CD4-positive, CD25-positive, alpha-beta regulatory T cell (primary cell): ENCODE measurements at regions not wholly inside any gene's neighbourhood (a gene's known extent, or its start where the extent isn't known, plus 50 kb on each side); places are given as distances from the start of the nearest gene placed in this dataset.

Experiments
- ATAC-seq, 2 donors: fragments of 150-1000 bp; cut with Tn5 transposase; one replicate each; pipeline ENCODE4 v1.10.0; 2021; ENCODE audit warnings: low read depth in 2 of 2, moderate number of reproducible peaks in 2 of 2, moderate library complexity in 1 of 2
- DNase-seq, 3 donors: peaks; one replicate each; pipeline versions ENCODE4 v3.0.0 to v3.0.0-alpha.2; 2012 to 2022; ENCODE audit warnings: mixed read lengths in 1 of 3
- H3K27ac ChIP-seq: one replicate; pipeline ENCODE4 v1.7.0; 2013; ENCODE audit warnings: mild to moderate bottlenecking, low read length; ENCODE audit not compliant: insufficient read depth, poor library complexity, severe bottlenecking
- H3K27me3 ChIP-seq: one replicate; pipeline ENCODE4 v1.7.0; 2013; ENCODE audit warnings: low read length; ENCODE audit not compliant: control insufficient read depth, insufficient read depth
- H3K36me3 ChIP-seq: one replicate; pipeline ENCODE4 v1.7.0; 2013; ENCODE audit warnings: mild to moderate bottlenecking, low read length, moderate library complexity; ENCODE audit not compliant: control insufficient read depth, insufficient read depth
- H3K4me1 ChIP-seq: 2 replicates; pipeline ENCODE4 v1.7.0; 2013; ENCODE audit warnings: mild to moderate bottlenecking, low read length; ENCODE audit not compliant: insufficient read depth, control insufficient read depth, poor library complexity, severe bottlenecking
- H3K4me3 ChIP-seq: one replicate; pipeline ENCODE4 v1.7.0; 2013; ENCODE audit warnings: low read depth, mild to moderate bottlenecking, low read length, moderate library complexity
- H3K9me3 ChIP-seq, 2 experiments: 1 replicate in 1 of 2; 2 replicates in 1 of 2; pipeline ENCODE4 v1.7.0; 2013; ENCODE audit warnings: low read length in 2 of 2, mild to moderate bottlenecking in 1 of 2, moderate library complexity in 1 of 2; ENCODE audit not compliant: control insufficient read depth in 2 of 2
- H3K27ac Mint-ChIP-seq, 3 donors: one replicate each; pipeline ENCODE4 v1.8.0; 2020 to 2022; ENCODE audit warnings: mild to moderate bottlenecking in 3 of 3, mixed read lengths in 3 of 3, moderate library complexity in 2 of 3
- H3K27me3 Mint-ChIP-seq: one replicate; pipeline ENCODE4 v1.8.0; 2022; ENCODE audit warnings: mild to moderate bottlenecking, mixed read lengths
- H3K36me3 Mint-ChIP-seq: one replicate; pipeline ENCODE4 v1.8.0; 2020; ENCODE audit warnings: mixed read lengths
- H3K4me1 Mint-ChIP-seq, 4 donors: one replicate each; pipeline ENCODE4 v1.8.0; 2020 to 2022; ENCODE audit warnings: mixed read lengths in 4 of 4, mild to moderate bottlenecking in 1 of 4
- H3K4me3 Mint-ChIP-seq, 4 donors: one replicate each; pipeline ENCODE4 v1.8.0; 2020 to 2022; ENCODE audit warnings: mild to moderate bottlenecking in 4 of 4, mixed read lengths in 4 of 4, moderate library complexity in 3 of 4
- H3K9me3 Mint-ChIP-seq, 7 donors: one replicate each; pipeline ENCODE4 v1.8.0; 2020 to 2022; ENCODE audit warnings: mixed read lengths in 7 of 7, mild to moderate bottlenecking in 3 of 7, moderate library complexity in 2 of 7

- no peaks in the 10 kb centered on the region for H3K9me3 Mint-ChIP-seq
- H3K27ac Mint-ChIP-seq = no peak overlapping the region
- Histone ChIP-seq H3K27me3 (no peaks in the 10 kb centered on the region), H3K4me1 (no peaks in the 10 kb centered on the region), H3K4me3 (no peak overlapping the region), H3K9me3 (no peaks in the 10 kb centered on the region), H3K27ac (no peak overlapping the region), H3K36me3 (no peaks in the 10 kb centered on the region)
- H3K4me1 Mint-ChIP-seq = no peaks in the 10 kb centered on the region
- DNase-seq (no peak), ATAC-seq (no peak)
- no peaks in the 10 kb centered on the region for H3K36me3 Mint-ChIP-seq
- no peaks in the 10 kb centered on the region for H3K27me3 Mint-ChIP-seq
- H3K4me3 Mint-ChIP-seq = no peak overlapping the region
Measured at GRCh38 chr5:66234241-66234640, 90.1 kb downstream of the SREK1 start.

- DNase-seq (no peak), ATAC-seq (no peak)
- H3K27me3 Mint-ChIP-seq = peaks cover 6% of the 10 kb centered on the region
- H3K36me3 ChIP-seq = no peaks in the 10 kb centered on the region
- no peak overlapping the region for H3K27ac Mint-ChIP-seq
- H3K9me3 Mint-ChIP-seq = peaks cover 0 to 1% (median 0%) of the 10 kb centered on the region in 7 donors
- H3K36me3 Mint-ChIP-seq = no peaks in the 10 kb centered on the region
- no peaks in the 10 kb centered on the region for H3K9me3 ChIP-seq
- H3K4me3 ChIP-seq = no peak overlapping the region
- H3K27me3 ChIP-seq = no peaks in the 10 kb centered on the region
- H3K4me1 Mint-ChIP-seq = no peaks in the 10 kb centered on the region
- H3K4me1 ChIP-seq = no peaks in the 10 kb centered on the region
- H3K4me3 Mint-ChIP-seq = no peak overlapping the region
- no peak overlapping the region for H3K27ac ChIP-seq
Measured at GRCh38 chr5:66238435-66238834, 94.3 kb downstream of the SREK1 start.

- no peaks in the 10 kb centered on the region for H3K4me1 Mint-ChIP-seq
- no peak overlapping the region for H3K4me3 Mint-ChIP-seq
- no peak overlapping the region for H3K4me3 ChIP-seq
- H3K9me3 ChIP-seq = no peaks in the 10 kb centered on the region
- no peak overlapping the region for H3K27ac Mint-ChIP-seq
- DNase-seq = peak in 1 of 3 donors; percentile 6
- no peaks in the 10 kb centered on the region for H3K27me3 ChIP-seq
- peaks cover 0 to 1% (median 0%) of the 10 kb centered on the region in 7 donors for H3K9me3 Mint-ChIP-seq
- ATAC-seq = no peak
- peaks cover 6% of the 10 kb centered on the region for H3K27me3 Mint-ChIP-seq
- H3K27ac ChIP-seq = no peak overlapping the region
- H3K36me3 ChIP-seq = no peaks in the 10 kb centered on the region
- H3K36me3 Mint-ChIP-seq = no peaks in the 10 kb centered on the region
- no peaks in the 10 kb centered on the region for H3K4me1 ChIP-seq
Measured at GRCh38 chr5:66239034-66239433, 94.9 kb downstream of the SREK1 start.

GRCh38 chr5:66241136-66241825, 97.2 kb downstream of the SREK1 start:
- peaks cover 6% of the 10 kb centered on the region for H3K27me3 Mint-ChIP-seq
- no peaks in the 10 kb centered on the region for H3K36me3 Mint-ChIP-seq

GRCh38 chr5:66242050-66242715, 98.1 kb downstream of the SREK1 start:
- H3K9me3 ChIP-seq = no peaks in the 10 kb centered on the region
- H3K4me1 ChIP-seq = no peaks in the 10 kb centered on the region
- no peak overlapping the region for H3K4me3 ChIP-seq
- Mint-ChIP-seq H3K27ac (no peak overlapping the region), H3K4me1 (no peaks in the 10 kb centered on the region), H3K27me3 (peaks cover 6% of the 10 kb centered on the region), H3K4me3 (no peak overlapping the region), H3K9me3 (peaks cover 0 to 1% (median 0%) of the 10 kb centered on the region in 7 donors), H3K36me3 (no peaks in the 10 kb centered on the region)
- no peak overlapping the region for H3K27ac ChIP-seq
- H3K36me3 ChIP-seq = no peaks in the 10 kb centered on the region
- ATAC-seq (no peak), DNase-seq (no peak)
- no peaks in the 10 kb centered on the region for H3K27me3 ChIP-seq

More at GRCh38 chr5:66241136-66241825, 97.2 kb downstream of the SREK1 start:
- no peak overlapping the region for H3K4me3 Mint-ChIP-seq
- H3K4me1 Mint-ChIP-seq = no peaks in the 10 kb centered on the region
- no peak overlapping the region for H3K4me3 ChIP-seq
- H3K4me1 ChIP-seq = no peaks in the 10 kb centered on the region
- no peak overlapping the region for H3K27ac ChIP-seq
- H3K9me3 ChIP-seq = no peaks in the 10 kb centered on the region
- no peak overlapping the region for H3K27ac Mint-ChIP-seq
- no peaks in the 10 kb centered on the region for H3K36me3 ChIP-seq
- H3K9me3 Mint-ChIP-seq = peaks cover 0 to 1% (median 0%) of the 10 kb centered on the region in 7 donors
- ATAC-seq (no peak), DNase-seq (no peak)
- no peaks in the 10 kb centered on the region for H3K27me3 ChIP-seq

- Histone ChIP-seq H3K4me3 (no peak overlapping the region), H3K9me3 (no peaks in the 10 kb centered on the region), H3K27ac (no peak overlapping the region), H3K4me1 (no peaks in the 10 kb centered on the region), H3K36me3 (no peaks in the 10 kb centered on the region), H3K27me3 (no peaks in the 10 kb centered on the region)
- Mint-ChIP-seq H3K27me3 (peaks cover 6% of the 10 kb centered on the region), H3K4me3 (no peak overlapping the region), H3K36me3 (no peaks in the 10 kb centered on the region), H3K4me1 (no peaks in the 10 kb centered on the region), H3K9me3 (peaks cover 0 to 1% (median 0%) of the 10 kb centered on the region in 7 donors), H3K27ac (no peak overlapping the region)
- ATAC-seq (no peak), DNase-seq (no peak)
Measured at GRCh38 chr5:66246608-66247007, 102.5 kb downstream of the SREK1 start.

GRCh38 chr5:66247176-66247960, 103.3 kb downstream of the SREK1 start:
- H3K27ac Mint-ChIP-seq = no peak overlapping the region
- ATAC-seq (no peak), DNase-seq (no peak)
- H3K4me3 Mint-ChIP-seq = no peak overlapping the region
- peaks cover 4% of the 10 kb centered on the region for H3K27me3 Mint-ChIP-seq
- no peaks in the 10 kb centered on the region for H3K36me3 Mint-ChIP-seq
- Histone ChIP-seq H3K36me3 (no peaks in the 10 kb centered on the region), H3K9me3 (no peaks in the 10 kb centered on the region), H3K4me1 (no peaks in the 10 kb centered on the region), H3K4me3 (no peak overlapping the region), H3K27ac (no peak overlapping the region), H3K27me3 (no peaks in the 10 kb centered on the region)
- no peaks in the 10 kb centered on the region for H3K4me1 Mint-ChIP-seq
- H3K9me3 Mint-ChIP-seq = peaks cover 0 to 1% (median 0%) of the 10 kb centered on the region in 7 donors
